Type B pancreatic cell (in vitro differentiated cells): ENCODE measurements at regions not wholly inside any gene's neighbourhood (a gene's known extent, or its start where the extent isn't known, plus 50 kb on each side); places are given as distances from the start of the nearest gene placed in this dataset.
"Not testable (repeated sequence)": the region's sequence is repeated elsewhere in the genome, so short reads cannot be mapped to it uniquely, and the experiment has no call there.

Experiments used
- DNase-seq: peaks from one replicate; pipeline ENCODE4 v3.0.0; 2021; ENCODE audit warnings: mixed read lengths; ENCODE audit not compliant: unreplicated experiment; ENCODE audit errors: extremely low spot score
- H3K27ac Mint-ChIP-seq: 2 replicates; pipeline ENCODE4 v1.8.0; 2021; ENCODE audit warnings: mild to moderate bottlenecking, mixed read lengths
- H3K27me3 Mint-ChIP-seq: 2 replicates; pipeline ENCODE4 v1.8.0; 2021; ENCODE audit warnings: mixed read lengths
- H3K36me3 Mint-ChIP-seq: 2 replicates; pipeline ENCODE4 v1.8.0; 2021; ENCODE audit warnings: mixed read lengths
- H3K4me1 Mint-ChIP-seq: one replicate; pipeline ENCODE4 v1.8.0; 2021; ENCODE audit warnings: mixed read lengths; ENCODE audit not compliant: unreplicated experiment
- H3K4me3 Mint-ChIP-seq: 2 replicates; pipeline ENCODE4 v1.8.0; 2021; ENCODE audit warnings: mild to moderate bottlenecking, mixed read lengths
- H3K9me3 Mint-ChIP-seq: 2 replicates; pipeline ENCODE4 v1.8.0; 2021; ENCODE audit warnings: mixed read lengths
- CTCF ChIP-seq: fragments of 200-600 bp; sonication (generic); conservative IDR thresholded peaks from 2 replicates; pipeline ENCODE4 v1.5.0; 2021; ENCODE audit warnings: antibody characterized with exemption, mild to moderate bottlenecking

DNA sequence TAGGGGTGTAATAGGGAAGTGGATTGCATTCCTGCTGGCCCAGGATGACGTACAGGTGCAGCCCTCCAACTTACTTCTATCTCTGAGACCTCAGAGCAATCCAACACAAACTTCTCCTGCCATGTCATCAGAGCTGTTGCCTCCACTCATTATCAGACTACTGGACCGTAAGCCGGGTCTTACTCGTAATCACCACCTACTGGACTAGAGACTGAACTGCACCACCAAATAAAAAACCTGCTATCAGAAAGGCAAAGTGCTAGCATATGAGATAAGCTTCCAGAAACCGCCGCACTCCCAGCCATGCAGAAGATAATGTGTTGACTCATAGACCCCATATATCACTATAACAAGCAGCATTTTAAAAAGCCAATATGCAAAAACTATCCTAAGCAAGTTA is 102.0 kb downstream of the SLITRK1 start:
- peak; percentile 60 for TF ChIP-seq CTCF
- Mint-ChIP-seq H3K36me3 (no peaks in the 10 kb centered on the region), H3K4me3 (no peak overlapping the region), H3K4me1 (no peaks in the 10 kb centered on the region), H3K27ac (no peak overlapping the region), H3K27me3 (no peaks in the 10 kb centered on the region), H3K9me3 (peaks cover 5% of the 10 kb centered on the region)
- no peak for DNase-seq

- no peaks in the 10 kb centered on the region for H3K27me3 Mint-ChIP-seq
- DNase-seq, result no peak
- peaks cover 4% of the 10 kb centered on the region for H3K9me3 Mint-ChIP-seq
- no peak overlapping the region for H3K27ac Mint-ChIP-seq
- H3K4me3 Mint-ChIP-seq, result no peak overlapping the region
- H3K4me1 Mint-ChIP-seq, result no peaks in the 10 kb centered on the region
- H3K36me3 Mint-ChIP-seq, result no peaks in the 10 kb centered on the region
- TF ChIP-seq CTCF, result no peak
Measured at GRCh38 chr13:83773961-83774360, 108.3 kb downstream of the SLITRK1 start.

DNA sequence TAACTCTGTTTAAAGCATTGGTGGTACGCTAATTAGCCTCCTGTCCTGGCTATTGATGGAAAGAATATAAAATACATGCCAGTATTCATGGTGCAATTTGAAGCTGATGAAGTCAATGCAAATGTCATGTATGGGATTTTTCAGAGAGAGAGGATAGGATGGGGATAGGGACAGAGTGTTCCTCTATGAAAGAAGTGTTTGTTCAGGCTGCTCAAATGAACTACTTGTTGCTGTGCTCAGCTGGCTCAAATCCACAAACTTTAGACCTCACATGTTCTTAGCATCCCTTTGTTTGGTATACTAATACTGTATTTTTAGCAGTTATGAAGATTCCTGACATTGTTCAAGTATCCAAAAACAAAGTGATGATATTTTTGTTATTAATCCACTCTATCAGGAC is 116.5 kb downstream of the SLITRK1 start:
- Mint-ChIP-seq H3K9me3 (no peaks in the 10 kb centered on the region), H3K4me3 (no peak overlapping the region), H3K27ac (no peak overlapping the region), H3K36me3 (no peaks in the 10 kb centered on the region), H3K4me1 (no peaks in the 10 kb centered on the region), H3K27me3 (no peaks in the 10 kb centered on the region)
- no peak for DNase-seq
- TF ChIP-seq CTCF, result no peak

GRCh38 chr13:83761631-83762030 is 120.6 kb downstream of the SLITRK1 start:
- no peak for DNase-seq
- no peaks in the 10 kb centered on the region for H3K27me3 Mint-ChIP-seq
- no peak overlapping the region for H3K4me3 Mint-ChIP-seq
- H3K36me3 Mint-ChIP-seq, result no peaks in the 10 kb centered on the region
- TF ChIP-seq CTCF, result no peak
- H3K9me3 Mint-ChIP-seq, result no peaks in the 10 kb centered on the region
- no peak overlapping the region for H3K27ac Mint-ChIP-seq
- H3K4me1 Mint-ChIP-seq, result no peaks in the 10 kb centered on the region

DNA sequence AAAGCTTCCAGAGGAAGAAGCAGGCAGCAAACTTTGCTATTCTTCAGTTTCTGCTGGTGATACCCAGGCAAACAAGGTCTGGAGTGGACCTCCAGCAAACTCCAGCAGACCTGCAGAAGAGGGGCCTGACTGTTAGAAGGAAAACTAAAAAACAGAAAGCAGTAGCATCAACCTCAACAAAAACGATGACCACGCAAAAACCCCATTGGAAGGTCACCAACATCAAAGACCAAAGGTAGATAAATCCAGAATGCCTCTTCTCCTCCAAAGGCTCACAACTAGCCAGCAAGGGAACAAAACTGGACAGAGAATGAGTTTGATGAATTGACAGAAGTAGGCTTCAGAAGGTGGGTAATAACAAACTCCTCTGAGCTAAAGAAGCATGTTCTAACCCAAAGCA is 127.1 kb downstream of the SLITRK1 start:
- H3K9me3 Mint-ChIP-seq, H3K36me3 Mint-ChIP-seq, DNase-seq, H3K4me3 Mint-ChIP-seq, H3K4me1 Mint-ChIP-seq, H3K27ac Mint-ChIP-seq, H3K27me3 Mint-ChIP-seq: not testable (repeated sequence)

- no peaks in the 10 kb centered on the region for H3K27me3 Mint-ChIP-seq
- no peaks in the 10 kb centered on the region for H3K36me3 Mint-ChIP-seq
- TF ChIP-seq CTCF, result no peak
- no peaks in the 10 kb centered on the region for H3K4me1 Mint-ChIP-seq
- H3K9me3 Mint-ChIP-seq, result peaks cover 5% of the 10 kb centered on the region
- H3K4me3 Mint-ChIP-seq, result no peak overlapping the region
- no peak for DNase-seq
- H3K27ac Mint-ChIP-seq, result no peak overlapping the region
Measured at GRCh38 chr13:83753912-83754624, 128.2 kb downstream of the SLITRK1 start.
